NCI-H2107 treated with DMSO at 0.1 percent for 48 hours (cell line): ENCODE measurements at regions not wholly inside any gene's neighbourhood (a gene's known extent, or its start where the extent isn't known, plus 50 kb on each side); places are given as distances from the start of the nearest gene placed in this dataset.
A peak's percentile ranks its signal among the peaks of the same experiment; 100 is the strongest.
"Not testable (repeated sequence)": the region's sequence is repeated elsewhere in the genome, so short reads cannot be mapped to it uniquely, and the experiment has no call there.

Experiments
- DNase-seq: peaks from one replicate; lab custom pipeline; 2025; ENCODE audit not compliant: unreplicated experiment; lab: John Stamatoyannopoulos, UW

- DNase-seq, result no peak
These were observed 1050.7 kb upstream of the NRXN1 start for GRCh38 chr2:52082646-52083045.

GRCh38 chr2:52079602-52080001 is 1047.7 kb upstream of the NRXN1 start:
- no peak for DNase-seq

GRCh38 chr2:52077159-52077558 is 1045.2 kb upstream of the NRXN1 start:
- DNase-seq, result no peak

- DNase-seq, result no peak
These were observed 1042.3 kb upstream of the NRXN1 start for GRCh38 chr2:52074130-52074719.

GRCh38 chr2:52072949-52073348 is 1041.0 kb upstream of the NRXN1 start:
- DNase-seq, result no peak

- DNase-seq, result no peak
These were observed 1038.7 kb upstream of the NRXN1 start for GRCh38 chr2:52070665-52071064.

GRCh38 chr2:52064234-52064633 is 1032.3 kb upstream of the NRXN1 start:
- no peak for DNase-seq

- DNase-seq, result no peak
These were observed 1022.9 kb upstream of the NRXN1 start for GRCh38 chr2:52054824-52055223.

- no peak for DNase-seq
These were observed 1004.9 kb upstream of the NRXN1 start for GRCh38 chr2:52036853-52037252.

GRCh38 chr2:52036024-52036423 is 1004.1 kb upstream of the NRXN1 start:
- DNase-seq, result no peak

- DNase-seq, result no peak
These were observed 1003.5 kb upstream of the NRXN1 start for GRCh38 chr2:52035391-52035790.

GRCh38 chr2:52034706-52035105 is 1002.8 kb upstream of the NRXN1 start:
- no peak for DNase-seq

GRCh38 chr2:52022006-52022405 is 990.1 kb upstream of the NRXN1 start:
- DNase-seq, result no peak

GRCh38 chr2:52017646-52018235 is 985.8 kb upstream of the NRXN1 start:
- no peak for DNase-seq

GRCh38 chr2:52006821-52007366 is 975.0 kb upstream of the NRXN1 start:
- not testable (repeated sequence) for DNase-seq

- DNase-seq, result no peak
These were observed 968.4 kb upstream of the NRXN1 start for GRCh38 chr2:52000151-52000855.

- no peak for DNase-seq
These were observed 967.0 kb upstream of the NRXN1 start for GRCh38 chr2:51998890-51999289.

GRCh38 chr2:51997571-51997970 is 965.6 kb upstream of the NRXN1 start:
- no peak for DNase-seq

- DNase-seq, result no peak
These were observed 963.4 kb upstream of the NRXN1 start for GRCh38 chr2:51995293-51995692.

- DNase-seq, result peak; percentile 64
These were observed 962.3 kb upstream of the NRXN1 start for GRCh38 chr2:51994123-51994763.

GRCh38 chr2:51990684-51991083 is 958.8 kb upstream of the NRXN1 start:
- no peak for DNase-seq

- DNase-seq, result no peak
These were observed 954.2 kb upstream of the NRXN1 start for GRCh38 chr2:51986101-51986500.
